ENCODE measurements at regions not wholly inside any gene's neighbourhood (a gene's known extent, or its start where the extent isn't known, plus 50 kb on each side); places are given as distances from the start of the nearest gene placed in this dataset.
"Not testable (repeated sequence)": the region's sequence is repeated elsewhere in the genome, so short reads cannot be mapped to it uniquely, and the experiment has no call there.

- DNase-seq = no peak
Observed at GRCh38 chr2:215260097-215260677, 51.7 kb upstream of the ATIC start.

GRCh38 chr2:215249501-215249900 is 62.4 kb upstream of the ATIC start:
- DNase-seq = no peak

- not testable (repeated sequence) for DNase-seq
Observed at GRCh38 chr2:215245919-215246318, 65.9 kb upstream of the ATIC start.

GRCh38 chr2:215241791-215242305 is 70.0 kb upstream of the ATIC start:
- DNase-seq = no peak

DNA sequence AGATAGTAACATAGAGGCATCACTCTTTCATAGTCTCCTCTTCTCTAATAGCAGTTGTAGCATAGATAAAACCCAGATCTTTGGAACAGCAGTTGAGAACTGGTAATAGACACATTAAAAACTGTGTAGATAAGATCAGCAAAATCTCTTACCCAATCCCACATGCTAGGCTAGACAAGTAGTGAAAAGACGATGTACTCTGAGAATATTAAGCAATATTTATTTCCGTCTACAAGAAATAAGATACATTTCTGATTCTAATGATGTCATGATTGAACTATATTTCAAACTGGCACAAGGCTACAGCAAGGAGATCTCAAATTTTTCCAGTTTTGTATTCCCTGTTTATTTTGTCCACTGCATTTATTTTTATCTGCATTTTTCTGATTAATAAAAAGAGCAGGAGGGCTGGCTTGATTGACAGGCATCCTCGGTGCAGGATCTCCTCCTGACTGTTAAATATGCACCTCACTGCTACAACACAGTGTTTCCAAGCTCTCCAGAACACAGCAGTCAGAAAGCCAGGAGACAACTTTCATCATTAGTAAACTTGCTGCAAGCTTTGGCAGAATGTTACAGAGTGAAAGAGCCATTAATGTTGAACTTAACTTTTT is 73.3 kb upstream of the ATIC start:
- DNase-seq = no peak

- DNase-seq = no peak
Observed at GRCh38 chr2:215236131-215236530, 75.7 kb upstream of the ATIC start.

DNA sequence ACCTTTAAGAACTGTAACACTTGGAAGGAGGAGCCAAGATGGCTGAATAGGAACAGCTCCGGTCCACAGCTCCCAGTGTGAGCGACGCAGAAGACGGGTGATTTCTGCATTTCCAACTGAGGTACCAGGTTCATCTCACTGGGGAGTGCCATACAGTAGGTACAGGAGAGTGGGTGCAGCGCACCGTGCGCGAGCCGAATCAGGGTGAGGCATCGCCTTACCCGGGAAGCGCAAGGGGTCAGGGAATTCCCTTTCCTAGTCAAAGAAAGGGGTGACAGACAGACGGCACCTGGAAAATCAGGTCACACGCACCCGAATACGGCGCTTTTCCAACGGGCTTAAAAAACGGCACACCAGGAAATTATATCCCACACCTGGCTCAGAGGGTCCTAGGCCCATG is 81.8 kb upstream of the ABCA12 start:
- not testable (repeated sequence) for DNase-seq

DNA sequence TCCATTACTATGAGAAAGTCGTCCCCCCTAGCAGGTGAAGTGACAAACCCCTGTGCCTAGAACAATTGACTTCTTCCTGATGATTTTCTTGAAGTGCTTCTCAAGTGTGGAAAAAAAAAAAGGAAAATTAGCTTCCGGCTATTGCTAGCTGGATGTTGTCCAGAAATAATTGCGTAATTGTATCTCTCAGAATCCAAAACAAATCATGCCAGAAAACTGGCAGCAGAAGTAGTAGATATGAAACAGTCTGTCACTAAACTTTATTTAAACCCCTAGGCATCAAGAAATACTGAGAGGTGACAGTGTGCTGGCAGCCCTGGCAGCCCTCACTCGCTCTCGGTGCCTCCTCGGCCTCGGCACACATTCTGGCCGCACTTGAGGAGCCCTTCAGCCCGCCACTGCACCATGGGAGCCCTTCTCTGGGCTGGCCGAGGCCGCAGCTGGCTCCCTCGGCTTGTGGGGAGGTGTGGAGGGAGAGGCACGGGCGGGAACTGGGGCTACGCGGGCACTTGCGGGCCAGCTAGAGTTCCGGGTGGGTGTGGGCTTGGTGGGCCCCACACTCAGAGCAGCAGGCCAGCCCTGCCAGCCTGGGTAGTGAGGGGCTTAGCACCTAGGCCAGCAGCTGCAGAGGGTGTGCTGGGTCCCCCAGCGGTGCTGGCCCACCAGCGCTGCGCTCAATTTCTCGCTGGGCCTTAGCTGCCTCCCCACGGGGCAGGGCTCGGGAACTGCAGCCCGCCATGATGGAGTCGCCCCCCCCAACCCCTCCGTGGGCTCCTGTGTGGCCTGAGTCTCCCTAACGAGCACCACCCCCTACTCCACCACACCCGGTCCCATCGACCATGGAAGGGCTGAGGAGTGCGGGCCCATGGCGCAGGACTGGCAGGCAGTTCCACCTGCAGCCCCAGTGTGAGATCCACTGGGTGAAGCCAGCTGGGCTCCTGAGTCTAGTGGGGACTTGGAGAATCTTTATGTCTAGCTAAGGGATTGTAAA is 80.5 kb upstream of the ABCA12 start:
- peak in 1 of 2 experiments; percentile 15 for DNase-seq

DNA sequence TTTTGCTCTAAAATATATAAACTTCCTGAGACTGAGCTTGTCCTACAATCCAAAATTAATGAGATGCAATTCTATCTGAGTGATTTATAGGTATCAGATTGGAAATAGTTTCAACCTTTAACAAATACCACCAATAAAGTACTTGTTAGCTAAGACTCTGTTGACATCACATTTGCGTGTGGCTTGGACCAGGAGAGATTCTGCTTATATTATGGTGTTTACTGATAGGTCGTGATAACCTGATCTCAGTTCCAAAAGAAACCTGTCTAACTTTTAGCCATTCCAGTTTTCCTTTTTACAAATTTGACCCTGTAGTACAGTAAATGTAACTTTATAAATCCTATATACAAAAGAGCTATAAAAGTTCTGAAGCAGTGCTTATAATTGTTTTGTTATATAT is 78.4 kb upstream of the ABCA12 start:
- no peak for DNase-seq

DNA sequence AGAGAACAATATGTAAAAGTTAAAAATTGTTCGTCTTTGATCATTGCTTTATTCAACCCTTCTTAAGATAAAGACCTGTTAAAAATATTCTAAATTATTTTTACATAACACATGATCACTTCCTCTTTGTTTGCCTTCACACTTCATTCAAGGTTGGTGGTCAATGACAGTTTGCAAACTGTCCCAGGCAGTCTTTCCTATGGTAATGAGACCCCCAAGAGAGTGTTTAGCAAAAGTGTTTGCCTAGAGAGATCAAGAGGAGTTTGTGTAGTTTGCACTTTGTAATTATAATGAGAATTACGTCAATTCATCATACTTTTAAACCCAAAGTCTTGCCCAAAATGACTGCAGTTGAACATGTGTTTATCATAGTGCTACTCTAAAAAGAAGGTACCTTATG is 77.2 kb upstream of the ABCA12 start:
- DNase-seq = no peak

DNA sequence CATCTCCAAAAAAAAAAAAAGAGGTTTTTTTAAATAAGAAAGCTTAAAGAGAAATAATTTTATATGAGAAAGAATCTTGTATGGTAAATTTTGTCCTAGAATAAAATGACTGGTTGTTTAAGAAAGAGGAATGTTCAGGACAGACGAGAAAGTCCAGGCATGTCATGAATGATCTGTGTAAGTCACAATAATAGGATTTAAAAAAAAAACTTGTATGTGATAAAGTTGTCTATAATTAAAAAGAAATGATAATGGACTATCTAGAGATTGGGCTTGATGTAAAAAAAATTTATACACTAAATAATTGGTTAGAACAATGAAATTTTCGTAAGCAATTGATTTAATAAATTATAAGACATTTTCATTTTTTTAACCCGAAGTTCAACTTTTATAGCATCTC is 71.7 kb upstream of the ABCA12 start:
- DNase-seq = no peak

GRCh38 chr2:215207791-215208367 is 69.5 kb upstream of the ABCA12 start:
- no peak for DNase-seq

GRCh38 chr2:215207041-215207440 is 68.6 kb upstream of the ABCA12 start:
- no peak for DNase-seq

DNA sequence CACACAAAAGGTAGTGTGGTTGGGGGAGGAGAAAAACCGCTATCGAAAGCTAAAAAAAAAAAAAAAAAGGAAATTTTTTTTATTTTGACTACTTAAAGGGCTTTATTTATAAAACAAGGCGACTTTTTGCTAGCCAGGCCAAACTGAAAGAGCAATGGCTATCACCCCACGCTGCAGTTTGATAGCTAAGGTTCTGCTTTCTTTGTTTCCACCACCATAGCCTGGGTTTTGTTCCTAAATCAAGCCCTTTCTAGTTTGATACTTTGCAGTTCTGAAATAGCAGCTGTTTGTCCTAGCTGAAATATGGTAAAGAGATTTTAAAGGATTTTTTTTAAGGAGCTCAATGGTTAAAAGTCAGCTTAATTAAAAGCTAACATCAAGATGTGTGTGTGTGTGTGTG is 67.4 kb upstream of the ABCA12 start:
- DNase-seq = no peak

DNA sequence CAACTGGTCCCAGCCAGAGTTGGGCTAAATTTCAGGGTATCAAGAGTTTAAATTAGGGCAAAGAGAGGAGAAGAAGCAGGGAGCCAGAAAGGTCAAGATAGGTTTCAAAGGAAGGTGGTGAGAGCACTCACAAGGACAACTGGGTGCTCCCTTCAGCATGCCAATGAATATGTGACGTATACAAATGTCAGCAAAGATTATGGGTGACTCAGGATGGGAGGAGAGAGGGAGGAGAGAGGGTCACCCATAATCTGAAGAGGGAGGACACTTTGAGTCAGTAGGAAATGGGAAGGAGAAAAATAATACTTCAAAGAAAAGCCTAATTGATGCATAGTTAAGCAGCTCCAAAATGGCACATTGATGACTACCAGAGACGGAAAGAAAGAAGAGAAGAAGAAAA is 53.1 kb upstream of the ABCA12 start:
- no peak for DNase-seq

DNA sequence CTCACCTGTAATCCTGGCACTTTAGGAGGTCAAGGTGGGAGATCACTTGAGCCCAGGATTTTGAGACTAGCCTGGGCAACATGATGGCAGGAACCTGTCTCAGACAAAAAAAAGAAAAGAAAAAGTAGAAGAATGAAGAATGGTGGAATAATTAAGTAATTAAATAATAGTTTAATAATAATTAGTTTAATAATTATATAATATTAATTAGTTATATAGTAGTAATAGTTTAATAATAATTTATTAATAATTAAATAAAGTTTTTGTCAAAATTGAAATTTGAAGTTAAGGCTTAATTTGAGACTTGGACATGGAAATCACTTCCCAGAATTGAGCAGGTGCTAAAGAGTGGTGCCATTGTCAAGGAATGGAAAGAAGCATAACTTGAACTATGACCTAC is 52.2 kb upstream of the ABCA12 start:
- no peak for DNase-seq

DNA sequence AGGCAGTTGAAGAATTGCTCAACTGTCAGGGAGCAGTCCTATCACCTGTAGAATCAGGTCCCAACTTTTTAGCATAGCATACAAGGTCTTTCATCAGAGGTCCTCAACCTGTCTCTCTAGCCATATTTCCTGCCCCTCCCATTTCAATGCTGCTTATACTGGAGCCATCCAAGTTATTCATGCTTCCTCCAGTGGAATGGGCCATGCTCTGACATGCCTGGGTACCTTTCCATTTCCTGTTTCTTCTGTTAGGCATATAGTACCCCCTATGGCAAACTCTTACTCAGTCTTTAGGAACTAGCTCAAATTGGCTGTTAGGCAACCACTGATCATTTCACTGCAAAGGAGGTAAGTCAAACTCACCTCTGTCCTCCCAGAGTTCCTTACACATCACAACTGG is 51.0 kb upstream of the ABCA12 start:
- DNase-seq = no peak

Data from NCI-H446 (cell line).